ENCODE measurements at regions not wholly inside any gene's neighbourhood (a gene's known extent, or its start where the extent isn't known, plus 50 kb on each side); places are given as distances from the start of the nearest gene placed in this dataset.

- DNase-seq (ENCODE audit: low read depth) = no peak
- H3K4me3 ChIP-seq (ENCODE audit: low read length) = no peak overlapping the region
- TF ChIP-seq CTCF (IDR thresholded peaks at IDR 0.05; ENCODE audit: insufficient read depth, low read depth, low read length, missing control alignments) = no peak
Measured at GRCh38 chrX:34227804-34228203, 95.7 kb upstream of the FAM47A start.

- TF ChIP-seq CTCF (IDR thresholded peaks at IDR 0.05; ENCODE audit: insufficient read depth, low read depth, low read length, missing control alignments) = no peak
- no peak overlapping the region for H3K4me3 ChIP-seq (ENCODE audit: low read length)
- DNase-seq (ENCODE audit: low read depth) = no peak
Measured at GRCh38 chrX:34223574-34223973, 91.5 kb upstream of the FAM47A start.

DNA sequence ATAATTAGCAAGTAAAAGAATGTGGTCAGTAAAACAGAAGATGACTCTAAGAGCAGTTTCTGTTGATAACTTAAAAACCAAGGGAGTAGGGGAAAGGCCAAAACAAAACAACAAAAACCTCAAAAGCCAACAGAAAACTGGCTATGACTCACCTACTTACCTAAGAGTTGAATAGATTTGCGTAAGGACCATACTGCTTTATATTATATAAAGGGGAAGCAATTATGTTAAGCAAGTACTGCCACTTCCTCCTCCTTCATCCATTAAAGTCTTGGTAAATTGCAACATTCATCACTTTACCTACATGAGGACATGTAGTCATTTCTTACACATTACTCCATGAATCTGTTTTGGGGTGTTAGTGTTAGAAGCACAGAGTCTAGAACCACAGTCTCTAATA, 85.9 kb upstream of the FAM47A start:
- H3K4me3 ChIP-seq (ENCODE audit: low read length) = no peak overlapping the region
- no peak for TF ChIP-seq CTCF (IDR thresholded peaks at IDR 0.05; ENCODE audit: insufficient read depth, low read depth, low read length, missing control alignments)
- DNase-seq (ENCODE audit: low read depth) = peak; percentile 0

GRCh38 chrX:34197946-34198345, 65.8 kb upstream of the FAM47A start:
- no peak overlapping the region for H3K4me3 ChIP-seq (ENCODE audit: low read length)
- TF ChIP-seq CTCF (IDR thresholded peaks at IDR 0.05; ENCODE audit: insufficient read depth, low read depth, low read length, missing control alignments) = no peak
- DNase-seq (ENCODE audit: low read depth) = no peak
